Fibroblast of skin of left biceps (primary cell): ENCODE measurements at regions not wholly inside any gene's neighbourhood (a gene's known extent, or its start where the extent isn't known, plus 50 kb on each side); places are given as distances from the start of the nearest gene placed in this dataset.

Experiments used
- DNase-seq, 2 experiments: peaks; one replicate each; pipeline ENCODE4 v3.0.0-alpha.2; 2013; ENCODE audit warnings: low read depth in 2 of 2

- no peak for DNase-seq
Observed at GRCh38 chr5:2442496-2443354, 308.8 kb downstream of the IRX2 start.

GRCh38 chr5:2441495-2442180 lies 309.8 kb downstream of the IRX2 start:
- no peak for DNase-seq

- no peak for DNase-seq
Observed at GRCh38 chr5:2439608-2440007, 311.9 kb downstream of the IRX2 start.

GRCh38 chr5:2433086-2433485 lies 318.4 kb downstream of the IRX2 start:
- no peak for DNase-seq

GRCh38 chr5:2432076-2432920 lies 319.2 kb downstream of the IRX2 start:
- no peak for DNase-seq

- DNase-seq = no peak
Observed at GRCh38 chr5:2430606-2431005, 320.9 kb downstream of the IRX2 start.

- DNase-seq = no peak
Observed at GRCh38 chr5:2427983-2428382, 323.5 kb downstream of the IRX2 start.

- DNase-seq = no peak
Observed at GRCh38 chr5:2423634-2424033, 327.8 kb downstream of the IRX2 start.

- DNase-seq = no peak
Observed at GRCh38 chr5:2417301-2417700, 334.2 kb downstream of the IRX2 start.

GRCh38 chr5:2415678-2416077 lies 335.8 kb downstream of the IRX2 start:
- DNase-seq = no peak

GRCh38 chr5:2410451-2410850 lies 341.0 kb downstream of the IRX2 start:
- DNase-seq = no peak

GRCh38 chr5:2403296-2403695 lies 348.2 kb downstream of the IRX2 start:
- no peak for DNase-seq

- DNase-seq = no peak
Observed at GRCh38 chr5:2399804-2400203, 351.7 kb downstream of the IRX2 start.

- DNase-seq = no peak
Observed at GRCh38 chr5:2399096-2399495, 352.4 kb downstream of the IRX2 start.

- DNase-seq = no peak
Observed at GRCh38 chr5:2393556-2393955, 357.9 kb downstream of the IRX2 start.

- no peak for DNase-seq
Observed at GRCh38 chr5:2391566-2391965, 359.9 kb downstream of the IRX2 start.

GRCh38 chr5:2391021-2391420 lies 360.5 kb downstream of the IRX2 start:
- DNase-seq = no peak

- no peak for DNase-seq
Observed at GRCh38 chr5:2388571-2388970, 362.9 kb downstream of the IRX2 start.

GRCh38 chr5:2387634-2388325 lies 363.7 kb downstream of the IRX2 start:
- DNase-seq = no peak

GRCh38 chr5:2387250-2387633 lies 364.2 kb downstream of the IRX2 start:
- DNase-seq = no peak

- DNase-seq = no peak
Observed at GRCh38 chr5:2385818-2386217, 365.7 kb downstream of the IRX2 start.

GRCh38 chr5:2383698-2384065 lies 367.8 kb downstream of the IRX2 start:
- no peak for DNase-seq
